ENCODE measurements at regions not wholly inside any gene's neighbourhood (a gene's known extent, or its start where the extent isn't known, plus 50 kb on each side); places are given as distances from the start of the nearest gene placed in this dataset.
"Not testable (repeated sequence)": the region's sequence is repeated elsewhere in the genome, so short reads cannot be mapped to it uniquely, and the experiment has no call there.

- BruUV-seq (replicated peaks), result no TSS peak
- 25% methylated on average over 5 of the region's 12 CpGs for WGBS (ENCODE audit: insufficient coverage, low coverage, missing lambda C conversion rate)
- ChIA-PET POLR2A (no interaction called here), CTCF (ENCODE audit: low intra/inter-chr PET ratio) (no interaction called here)
- no peak for DNase-seq (ENCODE audit: extremely low read depth in 1 of 4, low spot score in 3 of 4)
- FAIRE-seq, result no peak
- Histone ChIP-seq H3K4me1 (replicated peaks in 1 of 2; ENCODE audit: control insufficient read depth in 2 of 2, insufficient read depth in 2 of 2, low read length in 2 of 2) (peaks cover 10 to 36% of the 10 kb centered on the region in 2 experiments; a peak in 4 of 5 replicates), H3K9me3 (replicated peaks; ENCODE audit: control insufficient read depth, insufficient read depth, low read depth, low read length) (no peaks in the 10 kb centered on the region), H3K9ac (ENCODE audit: insufficient read depth in 1 of 2, low read depth in 2 of 2, low read length in 2 of 2) (no peak overlapping the region), H4K20me1 (replicated peaks; ENCODE audit: control insufficient read depth, insufficient read depth, low read length) (no peaks in the 10 kb centered on the region), H3K27ac (ENCODE audit: extremely low read depth, low read depth, low read length) (no peak overlapping the region), H3K79me2 (ENCODE audit: control insufficient read depth, insufficient read depth, low read length) (no peaks in the 10 kb centered on the region), H3K4me2 (ENCODE audit: insufficient read depth, low read length) (no peak overlapping the region), H3K27me3 (ENCODE audit: control insufficient read depth in 2 of 2, insufficient read depth in 2 of 2, low read length in 2 of 2) (peaks cover 0 to 4% of the 10 kb centered on the region in 2 experiments; a peak in 1 of 5 replicates), H3K4me3 (no peak overlapping the region), H3K9me1 (ENCODE audit: control insufficient read depth, insufficient read depth, low read length) (no peaks in the 10 kb centered on the region), H2AFZ (ENCODE audit: low read depth, low read length) (no peak overlapping the region), H3K36me3 (ENCODE audit: control insufficient read depth, insufficient read depth, low read length) (no peaks in the 10 kb centered on the region)
- no peak for TF ChIP-seq KLF16 (IDR thresholded peaks at IDR 0.05)
- TF ChIP-seq, protein P1, sequence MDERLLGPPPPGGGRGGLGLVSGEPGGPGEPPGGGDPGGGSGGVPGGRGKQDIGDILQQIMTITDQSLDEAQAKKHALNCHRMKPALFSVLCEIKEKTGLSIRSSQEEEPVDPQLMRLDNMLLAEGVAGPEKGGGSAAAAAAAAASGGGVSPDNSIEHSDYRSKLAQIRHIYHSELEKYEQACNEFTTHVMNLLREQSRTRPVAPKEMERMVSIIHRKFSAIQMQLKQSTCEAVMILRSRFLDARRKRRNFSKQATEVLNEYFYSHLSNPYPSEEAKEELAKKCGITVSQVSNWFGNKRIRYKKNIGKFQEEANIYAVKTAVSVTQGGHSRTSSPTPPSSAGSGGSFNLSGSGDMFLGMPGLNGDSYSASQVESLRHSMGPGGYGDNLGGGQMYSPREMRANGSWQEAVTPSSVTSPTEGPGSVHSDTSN (CRISPR knock-in tag; IDR thresholded peaks at IDR 0.05; ENCODE audit: low read depth), result no peak
- TF ChIP-seq, protein P1 (tag; conservative IDR thresholded peaks at IDR 0.05; ENCODE audit: low read depth), result 0 out of 2 replicates have a peak, but pooled peaks have one; percentile 16
- intact Hi-C loops (cut with micrococcal nuclease), result no loop called here
- in situ Hi-C loops (cut with MboI), result no loop called here
- ATAC-seq, result no peak
Measured at GRCh38 chr12:131445795-131446194, 265.1 kb upstream of the SFSWAP start.

DNA sequence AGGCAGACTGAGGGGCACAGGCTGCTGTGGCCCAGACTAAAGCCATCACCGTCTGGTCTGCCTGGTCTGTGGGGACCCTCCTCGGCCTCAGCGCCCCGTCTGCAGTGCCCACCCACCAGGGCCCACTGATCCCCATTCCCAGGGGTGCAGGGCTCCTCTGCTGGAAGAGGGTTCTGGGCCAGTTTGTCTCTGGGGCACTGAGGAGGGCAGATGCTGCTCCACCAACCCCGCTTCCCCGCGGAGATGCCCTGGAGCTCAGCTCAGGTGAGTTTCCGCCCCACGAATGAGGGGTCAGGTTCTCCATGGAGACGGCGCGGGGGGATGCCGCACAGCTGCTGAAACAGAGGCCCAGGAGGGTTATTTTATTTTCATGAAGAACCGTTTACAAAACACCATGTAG lies 263.3 kb upstream of the SFSWAP start:
- H3K4me2 ChIP-seq (ENCODE audit: insufficient read depth, low read length); H4K20me1 ChIP-seq (replicated peaks; ENCODE audit: control insufficient read depth, insufficient read depth, low read length); H3K9ac ChIP-seq (ENCODE audit: insufficient read depth in 1 of 2, low read depth in 2 of 2, low read length in 2 of 2); BruUV-seq (replicated peaks); H3K9me3 ChIP-seq (replicated peaks; ENCODE audit: control insufficient read depth, insufficient read depth, low read depth, low read length); H3K9me1 ChIP-seq (ENCODE audit: control insufficient read depth, insufficient read depth, low read length); H3K27ac ChIP-seq (ENCODE audit: extremely low read depth, low read depth, low read length); FAIRE-seq; CTCF ChIA-PET (ENCODE audit: low intra/inter-chr PET ratio); intact Hi-C loops (cut with micrococcal nuclease); H2AFZ ChIP-seq (ENCODE audit: low read depth, low read length); ATAC-seq; H3K4me3 ChIP-seq; H3K79me2 ChIP-seq (ENCODE audit: control insufficient read depth, insufficient read depth, low read length); in situ Hi-C loops (cut with MboI); DNase-seq (ENCODE audit: extremely low read depth in 1 of 4, low spot score in 3 of 4); H3K27me3 ChIP-seq (ENCODE audit: control insufficient read depth in 2 of 2, insufficient read depth in 2 of 2, low read length in 2 of 2); H3K36me3 ChIP-seq (ENCODE audit: control insufficient read depth, insufficient read depth, low read length); POLR2A ChIA-PET: not testable (repeated sequence)
- WGBS (ENCODE audit: insufficient coverage, low coverage, missing lambda C conversion rate), result 62% methylated on average over 11 of the region's 14 CpGs
- peaks cover 5 to 31% of the 10 kb centered on the region in 2 experiments; a peak in 3 of 5 replicates for H3K4me1 ChIP-seq (replicated peaks in 1 of 2; ENCODE audit: control insufficient read depth in 2 of 2, insufficient read depth in 2 of 2, low read length in 2 of 2)
